Activated naive CD8-positive, alpha-beta T cell treated with anti-CD3 and anti-CD28 coated beads, Interleukin-2, amount 10 ng/mL, durations not matched to agents 7 days and 5 days (primary cell): ENCODE measurements at regions not wholly inside any gene's neighbourhood (a gene's known extent, or its start where the extent isn't known, plus 50 kb on each side); places are given as distances from the start of the nearest gene placed in this dataset.
"Not testable (repeated sequence)": the region's sequence is repeated elsewhere in the genome, so short reads cannot be mapped to it uniquely, and the experiment has no call there.

Experiments
- ATAC-seq: fragments of 150-1000 bp; cut with Tn5 transposase; one replicate; pipeline ENCODE4 v1.10.0; 2021; ENCODE audit warnings: low read depth, moderate library complexity
- POLR2A ChIA-PET: fragments of 350-600 bp; sonication (Branson Sonifier 250); formaldehyde crosslinking; loops from one replicate; lab custom pipeline; 2021; ENCODE audit warnings: antibody characterized with exemption; lab: Charles Lee
- DNase-seq: peaks from one replicate; pipeline ENCODE4 v3.0.0; 2021
- H3K27ac Mint-ChIP-seq: one replicate; pipeline ENCODE4 v1.8.0; 2022; ENCODE audit warnings: mild to moderate bottlenecking, mixed read lengths
- H3K27me3 Mint-ChIP-seq: one replicate; pipeline ENCODE4 v1.8.0; 2022; ENCODE audit warnings: mild to moderate bottlenecking, moderate library complexity, mixed read lengths
- H3K36me3 Mint-ChIP-seq: one replicate; pipeline ENCODE4 v1.8.0; 2021; ENCODE audit warnings: mild to moderate bottlenecking, mixed read lengths
- H3K4me1 Mint-ChIP-seq: one replicate; pipeline ENCODE4 v1.8.0; 2021; ENCODE audit warnings: mixed read lengths
- H3K4me3 Mint-ChIP-seq: one replicate; pipeline ENCODE4 v1.8.0; 2022; ENCODE audit warnings: mild to moderate bottlenecking, moderate library complexity, mixed read lengths
- H3K9me3 Mint-ChIP-seq: one replicate; pipeline ENCODE4 v1.8.0; 2021; ENCODE audit warnings: mixed read lengths

DNA sequence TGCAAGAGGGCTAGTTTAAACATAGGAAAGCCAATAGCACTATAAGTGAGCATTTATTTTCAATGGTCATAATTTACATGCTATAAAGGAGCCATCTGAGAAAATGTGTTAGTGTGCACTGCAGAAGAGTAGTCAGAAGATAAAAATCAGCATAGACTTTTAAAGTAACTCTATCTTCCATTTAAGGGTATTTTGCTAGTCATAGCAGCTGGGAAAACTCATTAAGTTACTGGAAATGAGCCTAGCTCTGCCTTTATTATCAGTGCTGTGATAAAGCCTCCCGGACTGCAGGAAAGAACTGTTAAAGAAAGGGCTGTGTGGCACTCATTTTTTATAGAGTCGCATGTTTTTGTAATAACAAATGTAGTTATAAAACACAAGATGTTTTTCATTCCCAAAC lies 825.8 kb upstream of the POM121L12 start:
- no peak for ATAC-seq
- POLR2A ChIA-PET = no interaction called here
- Mint-ChIP-seq H3K9me3 (no peaks in the 10 kb centered on the region), H3K27me3 (no peaks in the 10 kb centered on the region), H3K4me3 (no peak overlapping the region), H3K36me3 (no peaks in the 10 kb centered on the region), H3K4me1 (no peaks in the 10 kb centered on the region), H3K27ac (no peak overlapping the region)
- no peak for DNase-seq

DNA sequence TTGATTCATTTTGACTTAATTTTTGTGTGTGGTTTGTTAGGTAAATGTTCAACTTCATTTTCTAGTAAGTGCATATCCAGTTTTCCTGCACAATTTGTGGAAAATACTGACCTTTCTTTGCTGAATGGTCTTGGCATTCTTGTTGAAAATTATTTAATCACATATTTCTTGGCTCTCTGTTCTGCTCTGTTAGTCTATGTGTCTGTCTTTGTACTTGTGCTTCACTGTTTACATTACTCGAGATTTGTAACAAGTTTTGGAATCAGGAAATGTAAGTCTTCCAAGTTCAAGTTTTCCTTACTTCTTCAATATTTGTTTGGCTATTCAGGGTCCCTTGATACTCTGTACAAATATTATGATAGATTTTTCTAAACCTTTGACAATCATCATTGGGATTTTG lies 838.2 kb upstream of the POM121L12 start:
- H3K4me1 Mint-ChIP-seq = no peaks in the 10 kb centered on the region
- no peak for DNase-seq
- no peaks in the 10 kb centered on the region for H3K27me3 Mint-ChIP-seq
- ATAC-seq = no peak
- H3K36me3 Mint-ChIP-seq = no peaks in the 10 kb centered on the region
- H3K27ac Mint-ChIP-seq = no peak overlapping the region
- POLR2A ChIA-PET = no interaction called here
- peaks cover 2% of the 10 kb centered on the region for H3K9me3 Mint-ChIP-seq
- no peak overlapping the region for H3K4me3 Mint-ChIP-seq

DNA sequence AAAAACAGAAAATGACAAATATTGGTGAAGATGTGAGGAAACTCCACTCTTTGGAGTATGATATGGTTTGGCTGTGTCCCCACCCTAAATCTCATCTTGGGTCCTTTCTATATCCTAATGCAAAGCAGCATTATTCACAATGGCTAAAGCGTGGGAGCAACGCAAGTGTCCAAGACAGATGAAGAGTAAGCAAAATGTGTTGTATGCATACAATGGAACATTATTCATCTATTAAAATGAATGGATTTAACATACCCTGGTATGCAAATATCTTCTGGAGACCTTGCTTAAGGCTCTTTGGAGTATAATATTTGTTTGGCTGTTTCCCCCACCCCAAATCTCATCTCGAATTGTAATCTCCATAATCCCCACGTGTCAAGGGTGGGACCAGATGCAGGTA lies 839.8 kb upstream of the POM121L12 start:
- Mint-ChIP-seq H3K27ac (no peak overlapping the region), H3K4me3 (no peak overlapping the region), H3K36me3 (no peaks in the 10 kb centered on the region), H3K4me1 (no peaks in the 10 kb centered on the region), H3K9me3 (peaks cover 2% of the 10 kb centered on the region), H3K27me3 (no peaks in the 10 kb centered on the region)
- POLR2A ChIA-PET = no interaction called here
- ATAC-seq (no peak), DNase-seq (no peak)

DNA sequence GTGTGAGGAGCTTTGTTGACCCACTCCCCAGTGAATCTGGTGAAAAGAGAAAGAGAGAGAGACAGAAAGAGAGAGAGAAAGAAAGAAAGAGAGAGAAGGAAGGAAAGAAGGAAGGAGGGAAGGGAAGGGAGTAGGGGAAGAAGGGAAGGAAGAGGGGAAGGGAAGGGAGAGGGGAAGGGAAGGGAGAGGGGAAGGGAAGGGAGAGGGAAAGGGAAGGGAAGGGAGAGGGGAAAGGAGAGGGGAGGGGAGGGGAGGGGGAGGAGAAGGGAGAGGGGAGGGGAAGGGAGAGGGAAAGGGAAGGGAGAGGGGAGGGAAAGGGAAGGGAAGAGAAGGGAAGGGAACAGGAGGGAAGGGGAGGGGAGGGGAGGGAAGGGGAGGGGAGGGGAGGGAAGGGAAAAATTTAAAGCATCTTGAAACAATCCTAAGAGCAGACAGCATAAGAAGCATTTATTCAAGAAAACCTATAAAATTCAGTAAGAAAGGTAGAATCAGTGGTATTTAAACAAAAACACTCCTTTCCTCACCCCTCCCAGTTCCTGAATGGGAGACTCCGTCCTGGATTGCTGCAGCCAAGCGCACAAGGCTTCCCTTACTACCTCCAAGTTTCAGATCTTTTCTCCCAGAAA lies 846.2 kb upstream of the POM121L12 start:
- Mint-ChIP-seq H3K4me3 (no peak overlapping the region), H3K9me3 (no peaks in the 10 kb centered on the region), H3K36me3 (no peaks in the 10 kb centered on the region), H3K27ac (no peak overlapping the region), H3K4me1 (no peaks in the 10 kb centered on the region), H3K27me3 (no peaks in the 10 kb centered on the region)
- DNase-seq (no peak), ATAC-seq (no peak)
- POLR2A ChIA-PET = no interaction called here

DNA sequence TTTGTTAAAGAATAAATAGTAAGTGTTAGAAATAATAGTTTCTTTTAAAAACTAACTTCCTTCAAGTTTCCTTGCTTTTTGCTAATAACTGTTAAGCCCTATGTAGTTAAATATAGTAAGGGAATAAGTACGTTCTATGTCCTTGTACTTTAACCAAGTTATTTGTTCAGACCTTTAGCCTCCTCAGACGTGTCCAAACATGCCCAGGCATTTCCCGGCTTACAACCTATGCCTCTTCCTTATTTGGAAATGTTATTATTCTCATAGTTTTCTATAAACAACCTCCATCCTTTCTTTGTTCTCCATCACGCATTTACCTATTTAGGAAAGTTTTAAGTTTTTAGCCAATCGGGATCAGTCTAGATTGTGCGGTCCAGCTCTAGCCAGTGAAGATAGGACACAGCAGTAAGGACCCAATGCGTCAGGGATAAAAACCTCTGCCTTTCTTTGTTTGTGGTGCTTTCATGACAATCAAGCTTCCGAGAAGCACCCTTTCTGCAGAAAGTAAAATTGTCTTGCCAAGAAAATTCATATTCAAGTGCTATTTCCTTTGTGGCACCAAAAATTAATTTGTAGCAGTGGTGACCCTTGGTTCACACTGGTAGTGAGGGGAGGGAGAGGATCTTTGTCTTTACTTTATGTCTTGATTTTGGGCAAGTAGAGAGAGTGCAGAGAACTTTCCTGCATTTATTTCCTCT lies 851.3 kb upstream of the POM121L12 start:
- Mint-ChIP-seq H3K4me3 (no peak overlapping the region), H3K9me3 (no peaks in the 10 kb centered on the region), H3K36me3 (no peaks in the 10 kb centered on the region), H3K27me3 (no peaks in the 10 kb centered on the region), H3K27ac (no peak overlapping the region), H3K4me1 (no peaks in the 10 kb centered on the region)
- DNase-seq = no peak
- POLR2A ChIA-PET = no interaction called here
- ATAC-seq = no peak

DNA sequence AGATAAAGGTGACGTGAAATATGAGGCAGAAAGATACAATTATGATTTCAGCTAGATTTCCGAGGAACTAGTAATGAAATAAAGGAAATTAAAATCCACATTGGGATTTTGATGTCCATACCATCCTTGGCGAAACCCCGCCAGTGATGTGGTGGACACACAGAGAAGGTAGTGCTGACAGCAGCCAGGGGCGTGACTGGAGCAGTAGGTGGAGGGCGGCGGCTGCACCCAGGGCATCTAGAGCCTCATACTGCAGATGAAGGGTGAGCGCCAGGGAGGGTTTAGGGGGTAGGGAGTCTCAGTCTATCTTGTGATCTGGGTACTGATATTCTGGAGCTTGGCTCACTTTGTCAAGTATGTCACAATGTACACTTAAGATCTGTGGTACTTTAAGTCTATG lies 855.5 kb upstream of the POM121L12 start:
- peaks cover 6% of the 10 kb centered on the region for H3K9me3 Mint-ChIP-seq
- DNase-seq (no peak), ATAC-seq (no peak)
- no peaks in the 10 kb centered on the region for H3K27me3 Mint-ChIP-seq
- no peak overlapping the region for H3K4me3 Mint-ChIP-seq
- POLR2A ChIA-PET = no interaction called here
- H3K27ac Mint-ChIP-seq = no peak overlapping the region
- no peaks in the 10 kb centered on the region for H3K36me3 Mint-ChIP-seq
- H3K4me1 Mint-ChIP-seq = no peaks in the 10 kb centered on the region

DNA sequence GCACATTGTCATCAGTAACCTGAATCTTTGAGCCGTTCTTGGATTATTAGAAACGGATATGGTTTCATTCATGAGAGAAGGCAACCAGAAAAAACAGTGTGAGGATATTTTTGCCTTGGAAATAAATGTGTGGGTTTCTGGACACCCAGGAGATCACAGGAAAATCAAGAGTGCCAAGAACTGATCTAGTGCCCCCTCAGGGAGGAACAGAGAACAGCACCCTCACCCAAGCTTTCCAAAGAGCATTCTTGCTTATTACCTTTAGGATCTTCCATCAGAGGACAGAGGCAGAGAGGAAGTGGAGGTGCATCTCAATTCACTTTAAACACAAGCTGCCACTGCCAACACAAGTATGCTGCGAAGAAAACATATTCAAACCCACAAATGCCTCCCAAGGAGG lies 851.5 kb upstream of the COBL start:
- Mint-ChIP-seq H3K36me3 (no peaks in the 10 kb centered on the region), H3K4me1 (no peaks in the 10 kb centered on the region), H3K27ac (no peak overlapping the region), H3K27me3 (no peaks in the 10 kb centered on the region), H3K4me3 (no peak overlapping the region), H3K9me3 (peaks cover 2% of the 10 kb centered on the region)
- ATAC-seq (no peak), DNase-seq (no peak)
- POLR2A ChIA-PET = no interaction called here

DNA sequence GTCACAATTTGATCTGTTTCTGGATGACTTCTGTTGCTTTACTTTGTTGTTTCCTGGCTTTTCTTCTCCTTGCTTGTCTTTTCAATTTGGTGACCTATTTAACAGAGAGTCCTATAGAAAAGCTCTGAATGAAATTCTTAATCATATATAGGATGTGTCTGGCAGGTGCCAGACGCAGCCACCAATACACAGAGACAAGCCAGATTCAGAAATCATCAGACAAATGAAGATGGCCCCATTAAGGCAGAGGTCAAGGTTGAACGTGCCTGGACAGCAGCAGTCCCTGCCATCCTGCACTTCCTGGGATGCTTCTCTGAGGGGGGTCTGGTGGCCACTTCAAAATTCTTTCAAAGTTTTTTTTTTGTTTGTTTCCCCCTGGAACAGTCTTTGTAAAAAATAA lies 846.7 kb upstream of the COBL start:
- Mint-ChIP-seq H3K27ac (no peak overlapping the region), H3K36me3 (no peaks in the 10 kb centered on the region), H3K27me3 (no peaks in the 10 kb centered on the region), H3K4me3 (no peak overlapping the region), H3K4me1 (no peaks in the 10 kb centered on the region), H3K9me3 (peaks cover 2% of the 10 kb centered on the region)
- no peak for DNase-seq
- ATAC-seq = no peak
- POLR2A ChIA-PET = no interaction called here

DNA sequence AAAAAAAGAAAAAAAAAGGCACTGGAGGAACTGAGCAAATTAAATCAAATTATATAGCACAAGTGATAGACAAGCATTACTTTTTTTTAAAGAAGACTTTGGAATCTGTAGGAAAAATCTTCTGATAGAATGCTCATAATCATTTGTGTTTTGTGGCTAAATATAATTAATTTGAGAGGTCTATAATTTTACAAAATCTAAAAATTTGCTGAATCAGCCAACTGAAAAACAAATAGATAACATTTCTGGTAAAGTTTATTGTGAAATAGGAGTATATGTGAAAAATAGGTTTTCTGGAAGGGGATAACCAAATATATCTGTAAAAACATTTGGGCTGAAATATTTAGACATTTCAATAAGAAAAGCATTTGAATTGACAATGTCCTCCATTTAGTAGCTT lies 844.9 kb upstream of the COBL start:
- ATAC-seq = no peak
- POLR2A ChIA-PET = no interaction called here
- H3K4me1 Mint-ChIP-seq = no peaks in the 10 kb centered on the region

DNA sequence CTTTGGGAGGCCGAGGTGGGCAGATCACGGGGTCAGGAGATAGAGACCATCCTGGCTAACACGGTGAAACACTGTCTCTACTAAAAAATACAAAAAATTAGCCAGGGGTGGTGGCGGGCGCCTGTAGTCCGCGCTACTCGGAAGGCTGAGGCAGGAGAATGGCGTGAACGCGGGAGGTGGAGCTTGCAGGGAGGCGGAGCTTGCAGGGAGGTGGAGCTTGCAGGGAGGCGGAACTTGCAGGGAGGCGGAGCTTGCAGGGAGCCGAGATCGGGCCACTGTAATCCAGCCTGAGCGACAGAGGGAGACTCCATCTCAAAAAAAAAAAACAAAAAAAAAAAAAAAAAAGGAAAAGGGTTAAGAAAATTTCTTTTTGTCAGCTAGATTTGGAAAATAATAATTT lies 842.8 kb upstream of the COBL start:
- H3K27me3 Mint-ChIP-seq, H3K4me3 Mint-ChIP-seq, H3K36me3 Mint-ChIP-seq, H3K9me3 Mint-ChIP-seq, H3K4me1 Mint-ChIP-seq, ATAC-seq, H3K27ac Mint-ChIP-seq, POLR2A ChIA-PET, DNase-seq: not testable (repeated sequence)

More for the DNA sequence above, 844.9 kb upstream of the COBL start:
- Mint-ChIP-seq H3K36me3 (no peaks in the 10 kb centered on the region), H3K9me3 (peaks cover 1% of the 10 kb centered on the region), H3K27me3 (no peaks in the 10 kb centered on the region), H3K4me3 (no peak overlapping the region), H3K27ac (no peak overlapping the region)
- no peak for DNase-seq

DNA sequence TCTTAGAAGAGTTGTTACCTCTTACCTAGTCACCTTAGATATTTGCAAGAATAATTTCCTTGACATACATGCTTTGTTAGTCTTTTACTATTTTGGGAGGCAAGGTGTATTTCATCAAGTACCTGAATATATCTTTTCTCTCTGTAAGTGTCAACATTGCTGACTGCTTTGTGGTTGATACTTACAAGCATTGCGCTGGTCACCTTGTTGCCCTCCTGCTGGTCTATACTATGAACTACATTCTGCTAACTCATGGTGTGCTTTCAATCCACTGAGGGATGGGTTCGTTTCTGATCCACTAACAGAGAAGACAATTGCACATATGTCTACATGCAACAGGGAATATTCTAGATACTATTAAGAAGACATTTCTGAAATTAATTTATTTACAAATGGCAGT lies 837.8 kb upstream of the COBL start:
- no peaks in the 10 kb centered on the region for H3K27me3 Mint-ChIP-seq
- no peak overlapping the region for H3K27ac Mint-ChIP-seq
- no peak overlapping the region for H3K4me3 Mint-ChIP-seq
- no peaks in the 10 kb centered on the region for H3K9me3 Mint-ChIP-seq
- no peaks in the 10 kb centered on the region for H3K36me3 Mint-ChIP-seq
- ATAC-seq = no peak
- no peaks in the 10 kb centered on the region for H3K4me1 Mint-ChIP-seq
- DNase-seq = no peak
- POLR2A ChIA-PET = no interaction called here

DNA sequence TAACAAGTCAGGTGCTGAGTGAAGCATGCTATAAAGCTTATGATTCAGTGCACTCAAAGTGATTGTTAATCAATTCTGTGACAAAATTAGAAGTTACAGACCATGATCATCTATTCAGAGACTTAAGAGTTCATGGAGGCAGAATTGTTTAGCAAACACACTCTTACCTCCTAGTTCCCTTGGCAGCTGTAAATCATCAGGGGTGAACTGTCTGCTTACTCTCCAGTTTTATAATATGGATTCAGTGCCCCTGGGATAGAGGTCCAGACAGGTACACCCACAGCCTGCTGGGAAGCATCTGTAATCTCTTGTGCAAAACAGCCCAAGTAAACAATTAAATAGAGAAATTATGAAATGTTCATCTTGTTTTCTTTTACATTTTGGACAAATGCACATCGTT lies 835.0 kb upstream of the COBL start:
- Mint-ChIP-seq H3K27me3 (no peaks in the 10 kb centered on the region), H3K4me3 (no peak overlapping the region), H3K9me3 (peaks cover 2% of the 10 kb centered on the region), H3K36me3 (no peaks in the 10 kb centered on the region), H3K27ac (no peak overlapping the region), H3K4me1 (no peaks in the 10 kb centered on the region)
- DNase-seq (no peak), ATAC-seq (no peak)
- POLR2A ChIA-PET = no interaction called here

DNA sequence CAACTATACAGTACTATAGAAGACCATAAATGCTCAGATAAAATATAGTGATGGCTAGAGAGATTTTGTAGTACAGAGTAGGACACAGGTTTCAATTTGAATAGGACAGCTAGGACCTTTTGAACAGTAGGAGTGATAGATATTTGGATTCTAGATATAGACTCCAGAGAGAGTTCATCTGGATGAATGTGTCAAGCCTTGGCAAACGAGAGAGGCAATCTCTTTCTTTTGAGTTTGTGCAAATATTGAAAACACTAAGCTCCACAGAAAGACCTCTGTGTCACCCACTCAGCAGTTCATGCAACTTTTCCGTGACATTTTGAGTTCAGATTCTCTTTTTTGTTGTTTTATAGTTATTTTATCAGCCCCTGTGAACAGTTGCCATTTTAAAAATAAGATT lies 834.3 kb upstream of the COBL start:
- Mint-ChIP-seq H3K27ac (no peak overlapping the region), H3K36me3 (no peaks in the 10 kb centered on the region), H3K27me3 (no peaks in the 10 kb centered on the region), H3K9me3 (peaks cover 2% of the 10 kb centered on the region), H3K4me3 (no peak overlapping the region), H3K4me1 (no peaks in the 10 kb centered on the region)
- POLR2A ChIA-PET = no interaction called here
- ATAC-seq (no peak), DNase-seq (no peak)

DNA sequence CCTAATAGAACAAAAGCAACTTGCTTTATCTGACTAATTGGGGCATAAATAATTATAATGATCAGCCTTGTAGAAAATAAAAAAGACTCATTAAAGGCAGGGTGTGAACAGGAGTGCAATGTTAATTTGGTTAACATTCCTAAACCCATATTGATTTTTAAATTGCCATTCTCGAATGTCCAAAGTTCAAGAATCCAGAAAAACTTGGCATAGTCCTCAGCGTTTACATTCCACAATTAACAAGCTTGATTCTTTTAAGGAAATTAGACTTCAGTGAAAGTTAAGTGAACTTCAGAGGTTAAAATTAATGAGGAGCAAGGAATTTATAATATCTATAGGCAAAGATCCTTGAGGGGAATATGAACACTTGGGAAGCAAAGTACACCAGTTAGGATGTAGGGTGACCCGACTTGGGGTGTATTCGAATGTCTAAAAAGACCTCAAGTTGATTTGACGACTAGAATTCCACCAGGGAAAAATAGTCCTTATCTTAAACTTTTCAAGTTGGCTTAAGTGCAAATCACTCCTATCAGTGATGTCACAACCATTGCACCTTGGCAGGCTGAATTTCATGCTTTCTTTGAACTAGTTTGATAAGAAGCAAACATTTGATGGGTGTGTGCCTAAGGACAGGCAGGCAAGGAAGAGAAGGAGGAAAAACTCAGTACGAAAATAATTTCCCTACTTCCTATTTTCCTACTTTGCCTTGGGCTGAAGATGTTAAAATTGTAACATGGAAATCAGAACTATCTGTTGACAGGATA lies 830.4 kb upstream of the COBL start:
- no peak overlapping the region for H3K4me3 Mint-ChIP-seq
- H3K9me3 Mint-ChIP-seq = peaks cover 2% of the 10 kb centered on the region
- no peaks in the 10 kb centered on the region for H3K4me1 Mint-ChIP-seq
- no peaks in the 10 kb centered on the region for H3K27me3 Mint-ChIP-seq
- H3K36me3 Mint-ChIP-seq = no peaks in the 10 kb centered on the region
- POLR2A ChIA-PET = no interaction called here
- no peak overlapping the region for H3K27ac Mint-ChIP-seq
- DNase-seq (no peak), ATAC-seq (no peak)
